Loucy (cell line): ENCODE measurements at regions not wholly inside any gene's neighbourhood (a gene's known extent, or its start where the extent isn't known, plus 50 kb on each side); places are given as distances from the start of the nearest gene placed in this dataset.

Source experiments
- CTCF ChIP-seq: fragments of 200-600 bp; sonication (generic); conservative IDR thresholded peaks from 2 replicates; pipeline ENCODE4 v1.5.1; 2014; ENCODE audit warnings: mild to moderate bottlenecking, antibody characterized with exemption, low read length
- EZH2phosphoT487 ChIP-seq: fragments of 200-600 bp; IDR thresholded peaks from 2 replicates; pipeline ENCODE4 v1.6.1; 2018; ENCODE audit warnings: antibody characterized with exemption, mild to moderate bottlenecking, moderate library complexity, borderline replicate concordance

- TF ChIP-seq CTCF = no peak
- no peak for TF ChIP-seq EZH2phosphoT487
These were observed 297.5 kb upstream of the SOX5 start for GRCh38 chr12:24246934-24247333.
